ENCODE measurements at regions not wholly inside any gene's neighbourhood (a gene's known extent, or its start where the extent isn't known, plus 50 kb on each side); places are given as distances from the start of the nearest gene placed in this dataset.

GRCh38 chr1:244113532-244114320, 62.6 kb downstream of the ZBTB18 start:
- Histone ChIP-seq H3K36me3 (ENCODE audit: insufficient read depth, low read length) (no peaks in the 10 kb centered on the region), H3F3A (ENCODE audit: insufficient read depth, low read length, poor library complexity, severe bottlenecking) (no peaks in the 10 kb centered on the region), H3K9me3 (ENCODE audit: low read length) (no peaks in the 10 kb centered on the region), H3K9ac (ENCODE audit: low read length) (no peak overlapping the region), H3K4me3 (ENCODE audit: low read length) (no peak overlapping the region), H4K20me1 (ENCODE audit: insufficient read depth) (no peaks in the 10 kb centered on the region), H3K9me2 (ENCODE audit: insufficient read depth, low read length) (no peaks in the 10 kb centered on the region), H3K4me2 (ENCODE audit: low read length) (no peak overlapping the region), H3K79me2 (replicated peaks; ENCODE audit: insufficient read depth, low read length) (no peaks in the 10 kb centered on the region), H3K27ac (ENCODE audit: low read length) (no peak overlapping the region), H2AFZ (ENCODE audit: low read depth, low read length) (no peak overlapping the region), H3K27me3 (ENCODE audit: insufficient read depth, low read depth, low read length) (no peaks in the 10 kb centered on the region)
- TF ChIP-seq TAF1 (IDR thresholded peaks at IDR 0.05; ENCODE audit: low read depth) (no peak), SMC3 (conservative IDR thresholded peaks at IDR 0.05; ENCODE audit: poor library complexity) (no peak), RAD21 (conservative IDR thresholded peaks at IDR 0.05) (no peak), MXI1 (conservative IDR thresholded peaks at IDR 0.05; ENCODE audit: poor library complexity, severe bottlenecking) (no peak), REST (IDR thresholded peaks at IDR 0.05; ENCODE audit: borderline replicate concordance) (no peak), CTCF (IDR thresholded peaks at IDR 0.05; ENCODE audit: poor library complexity, severe bottlenecking) (no peak)

- Histone ChIP-seq H3F3A (ENCODE audit: insufficient read depth, low read length, poor library complexity, severe bottlenecking) (no peaks in the 10 kb centered on the region), H2AFZ (ENCODE audit: low read depth, low read length) (no peak overlapping the region), H3K27ac (ENCODE audit: low read length) (no peak overlapping the region), H3K36me3 (ENCODE audit: insufficient read depth, low read length) (no peaks in the 10 kb centered on the region), H3K27me3 (ENCODE audit: insufficient read depth, low read depth, low read length) (no peaks in the 10 kb centered on the region), H3K9ac (ENCODE audit: low read length) (no peak overlapping the region), H3K9me2 (ENCODE audit: insufficient read depth, low read length) (no peaks in the 10 kb centered on the region), H3K9me3 (ENCODE audit: low read length) (no peaks in the 10 kb centered on the region), H3K4me2 (ENCODE audit: low read length) (no peak overlapping the region), H3K4me3 (ENCODE audit: low read length) (no peak overlapping the region), H3K79me2 (replicated peaks; ENCODE audit: insufficient read depth, low read length) (no peaks in the 10 kb centered on the region), H4K20me1 (ENCODE audit: insufficient read depth) (no peaks in the 10 kb centered on the region)
- no peak for TF ChIP-seq TAF1 (IDR thresholded peaks at IDR 0.05; ENCODE audit: low read depth)
Observed at GRCh38 chr1:244114892-244115291, 63.8 kb downstream of the ZBTB18 start.

- Histone ChIP-seq H3K9ac (ENCODE audit: low read length) (no peak overlapping the region), H4K20me1 (ENCODE audit: insufficient read depth) (no peaks in the 10 kb centered on the region), H3F3A (ENCODE audit: insufficient read depth, low read length, poor library complexity, severe bottlenecking) (no peaks in the 10 kb centered on the region), H3K4me3 (ENCODE audit: low read length) (no peak overlapping the region), H2AFZ (ENCODE audit: low read depth, low read length) (no peak overlapping the region), H3K27me3 (ENCODE audit: insufficient read depth, low read depth, low read length) (no peaks in the 10 kb centered on the region), H3K79me2 (replicated peaks; ENCODE audit: insufficient read depth, low read length) (no peaks in the 10 kb centered on the region), H3K9me3 (ENCODE audit: low read length) (no peaks in the 10 kb centered on the region), H3K27ac (ENCODE audit: low read length) (no peak overlapping the region), H3K9me2 (ENCODE audit: insufficient read depth, low read length) (no peaks in the 10 kb centered on the region), H3K4me2 (ENCODE audit: low read length) (no peak overlapping the region), H3K36me3 (ENCODE audit: insufficient read depth, low read length) (no peaks in the 10 kb centered on the region)
- TF ChIP-seq CTCF (IDR thresholded peaks at IDR 0.05; ENCODE audit: poor library complexity, severe bottlenecking) (no peak), SMC3 (conservative IDR thresholded peaks at IDR 0.05; ENCODE audit: poor library complexity) (no peak)
Observed at GRCh38 chr1:244116946-244117345, 65.9 kb downstream of the ZBTB18 start.
